ENCODE measurements at regions not wholly inside any gene's neighbourhood (a gene's known extent, or its start where the extent isn't known, plus 50 kb on each side); places are given as distances from the start of the nearest gene placed in this dataset.

- no peak overlapping the region for H3K4me3 ChIP-seq (ENCODE audit: low read length)
- no peaks in the 10 kb centered on the region for H3K9me3 ChIP-seq (ENCODE audit: low read length)
- H4K20me1 ChIP-seq (ENCODE audit: insufficient read depth, low read depth, low read length), result no peaks in the 10 kb centered on the region
- no peaks in the 10 kb centered on the region for H3K9me2 ChIP-seq (replicated peaks; ENCODE audit: insufficient read depth, low read length)
- no peak overlapping the region for H3K27ac ChIP-seq (ENCODE audit: low read length)
- H3K4me1 ChIP-seq (ENCODE audit: low read length), result no peaks in the 10 kb centered on the region
- H3K79me2 ChIP-seq (ENCODE audit: low read length), result no peaks in the 10 kb centered on the region
- no peaks in the 10 kb centered on the region for H3K27me3 ChIP-seq (ENCODE audit: low read length)
- H2AFZ ChIP-seq (ENCODE audit: low read length), result no peak overlapping the region
- no peak overlapping the region for H3K4me2 ChIP-seq (ENCODE audit: low read depth, low read length, poor library complexity, severe bottlenecking)
- H3K9ac ChIP-seq (ENCODE audit: low read length), result no peak overlapping the region
- no peak for DNase-seq
- H3K36me3 ChIP-seq (ENCODE audit: insufficient read depth, low read length), result no peaks in the 10 kb centered on the region
These were observed 51.2 kb downstream of the FOXL3 start for GRCh38 chr7:340979-341694.

GRCh38 chr7:341841-342638, 52.1 kb downstream of the FOXL3 start:
- DNase-seq, result no peak
- no peaks in the 10 kb centered on the region for H3K36me3 ChIP-seq (ENCODE audit: insufficient read depth, low read length)
- H3K79me2 ChIP-seq (ENCODE audit: low read length), result no peaks in the 10 kb centered on the region
- no peaks in the 10 kb centered on the region for H3K9me3 ChIP-seq (ENCODE audit: low read length)
- H3K9ac ChIP-seq (ENCODE audit: low read length), result no peak overlapping the region
- no peak overlapping the region for H3K27ac ChIP-seq (ENCODE audit: low read length)
- H4K20me1 ChIP-seq (ENCODE audit: insufficient read depth, low read depth, low read length), result no peaks in the 10 kb centered on the region
- no peaks in the 10 kb centered on the region for H3K9me2 ChIP-seq (replicated peaks; ENCODE audit: insufficient read depth, low read length)
- no peak overlapping the region for H2AFZ ChIP-seq (ENCODE audit: low read length)
- no peak overlapping the region for H3K4me2 ChIP-seq (ENCODE audit: low read depth, low read length, poor library complexity, severe bottlenecking)
- no peaks in the 10 kb centered on the region for H3K27me3 ChIP-seq (ENCODE audit: low read length)
- no peak overlapping the region for H3K4me3 ChIP-seq (ENCODE audit: low read length)
- H3K4me1 ChIP-seq (ENCODE audit: low read length), result no peaks in the 10 kb centered on the region

- H3K4me3 ChIP-seq (ENCODE audit: low read length), result no peak overlapping the region
- H3K9me2 ChIP-seq (replicated peaks; ENCODE audit: insufficient read depth, low read length), result no peaks in the 10 kb centered on the region
- H3K9ac ChIP-seq (ENCODE audit: low read length), result no peak overlapping the region
- no peaks in the 10 kb centered on the region for H3K4me1 ChIP-seq (ENCODE audit: low read length)
- H3K27me3 ChIP-seq (ENCODE audit: low read length), result no peaks in the 10 kb centered on the region
- no peaks in the 10 kb centered on the region for H3K79me2 ChIP-seq (ENCODE audit: low read length)
- no peak overlapping the region for H2AFZ ChIP-seq (ENCODE audit: low read length)
- H3K9me3 ChIP-seq (ENCODE audit: low read length), result no peaks in the 10 kb centered on the region
- no peak overlapping the region for H3K27ac ChIP-seq (ENCODE audit: low read length)
- H3K4me2 ChIP-seq (ENCODE audit: low read depth, low read length, poor library complexity, severe bottlenecking), result no peak overlapping the region
- H3K36me3 ChIP-seq (ENCODE audit: insufficient read depth, low read length), result no peaks in the 10 kb centered on the region
- no peaks in the 10 kb centered on the region for H4K20me1 ChIP-seq (ENCODE audit: insufficient read depth, low read depth, low read length)
- DNase-seq, result peak; percentile 26
These were observed 52.8 kb downstream of the FOXL3 start for GRCh38 chr7:342681-343216.

- Histone ChIP-seq H3K9me2 (replicated peaks; ENCODE audit: insufficient read depth, low read length) (no peaks in the 10 kb centered on the region), H3K4me1 (ENCODE audit: low read length) (no peaks in the 10 kb centered on the region), H3K27me3 (ENCODE audit: low read length) (no peaks in the 10 kb centered on the region), H3K79me2 (ENCODE audit: low read length) (no peaks in the 10 kb centered on the region), H3K27ac (ENCODE audit: low read length) (no peak overlapping the region), H3K4me3 (ENCODE audit: low read length) (no peak overlapping the region), H4K20me1 (ENCODE audit: insufficient read depth, low read depth, low read length) (no peaks in the 10 kb centered on the region), H3K9ac (ENCODE audit: low read length) (no peak overlapping the region), H3K36me3 (ENCODE audit: insufficient read depth, low read length) (no peaks in the 10 kb centered on the region), H2AFZ (ENCODE audit: low read length) (no peak overlapping the region), H3K4me2 (ENCODE audit: low read depth, low read length, poor library complexity, severe bottlenecking) (no peak overlapping the region), H3K9me3 (ENCODE audit: low read length) (no peaks in the 10 kb centered on the region)
- DNase-seq, result no peak
These were observed 53.4 kb downstream of the FOXL3 start for GRCh38 chr7:343227-343822.

- H2AFZ ChIP-seq (ENCODE audit: low read length), result no peak overlapping the region
- no peak for DNase-seq
- H3K4me3 ChIP-seq (ENCODE audit: low read length), result no peak overlapping the region
- H3K9me2 ChIP-seq (replicated peaks; ENCODE audit: insufficient read depth, low read length), result no peaks in the 10 kb centered on the region
- H3K4me1 ChIP-seq (ENCODE audit: low read length), result no peaks in the 10 kb centered on the region
- no peak overlapping the region for H3K9ac ChIP-seq (ENCODE audit: low read length)
- no peak overlapping the region for H3K4me2 ChIP-seq (ENCODE audit: low read depth, low read length, poor library complexity, severe bottlenecking)
- no peaks in the 10 kb centered on the region for H3K27me3 ChIP-seq (ENCODE audit: low read length)
- H3K79me2 ChIP-seq (ENCODE audit: low read length), result no peaks in the 10 kb centered on the region
- H4K20me1 ChIP-seq (ENCODE audit: insufficient read depth, low read depth, low read length), result no peaks in the 10 kb centered on the region
- no peak overlapping the region for H3K27ac ChIP-seq (ENCODE audit: low read length)
- no peaks in the 10 kb centered on the region for H3K36me3 ChIP-seq (ENCODE audit: insufficient read depth, low read length)
- H3K9me3 ChIP-seq (ENCODE audit: low read length), result no peaks in the 10 kb centered on the region
These were observed 54.1 kb downstream of the FOXL3 start for GRCh38 chr7:343864-344607.

- Histone ChIP-seq H3K4me3 (ENCODE audit: low read length) (no peak overlapping the region), H3K4me2 (ENCODE audit: low read depth, low read length, poor library complexity, severe bottlenecking) (no peak overlapping the region), H2AFZ (ENCODE audit: low read length) (no peak overlapping the region), H3K4me1 (ENCODE audit: low read length) (no peaks in the 10 kb centered on the region), H3K27me3 (ENCODE audit: low read length) (no peaks in the 10 kb centered on the region), H3K79me2 (ENCODE audit: low read length) (no peaks in the 10 kb centered on the region), H3K36me3 (ENCODE audit: insufficient read depth, low read length) (no peaks in the 10 kb centered on the region), H3K9me2 (replicated peaks; ENCODE audit: insufficient read depth, low read length) (no peaks in the 10 kb centered on the region), H3K27ac (ENCODE audit: low read length) (no peak overlapping the region), H4K20me1 (ENCODE audit: insufficient read depth, low read depth, low read length) (no peaks in the 10 kb centered on the region), H3K9me3 (ENCODE audit: low read length) (no peaks in the 10 kb centered on the region), H3K9ac (ENCODE audit: low read length) (no peak overlapping the region)
- no peak for DNase-seq
These were observed 54.6 kb downstream of the FOXL3 start for GRCh38 chr7:344608-344994.

GRCh38 chr7:346116-346898, 56.3 kb downstream of the FOXL3 start:
- Histone ChIP-seq H4K20me1 (ENCODE audit: insufficient read depth, low read depth, low read length) (no peaks in the 10 kb centered on the region), H3K9ac (ENCODE audit: low read length) (no peak overlapping the region), H3K4me1 (ENCODE audit: low read length) (no peaks in the 10 kb centered on the region), H2AFZ (ENCODE audit: low read length) (no peak overlapping the region), H3K4me2 (ENCODE audit: low read depth, low read length, poor library complexity, severe bottlenecking) (no peak overlapping the region), H3K27ac (ENCODE audit: low read length) (no peak overlapping the region), H3K79me2 (ENCODE audit: low read length) (no peaks in the 10 kb centered on the region), H3K27me3 (ENCODE audit: low read length) (no peaks in the 10 kb centered on the region), H3K36me3 (ENCODE audit: insufficient read depth, low read length) (no peaks in the 10 kb centered on the region), H3K9me2 (replicated peaks; ENCODE audit: insufficient read depth, low read length) (no peaks in the 10 kb centered on the region), H3K9me3 (ENCODE audit: low read length) (no peaks in the 10 kb centered on the region), H3K4me3 (ENCODE audit: low read length) (no peak overlapping the region)
- no peak for DNase-seq
